NCI-H82 treated with DMSO at 0.1 percent for 48 hours (cell line): ENCODE measurements at regions not wholly inside any gene's neighbourhood (a gene's known extent, or its start where the extent isn't known, plus 50 kb on each side); places are given as distances from the start of the nearest gene placed in this dataset.

Experiments used
- DNase-seq: peaks from one replicate; lab custom pipeline; 2025; ENCODE audit not compliant: unreplicated experiment; lab: John Stamatoyannopoulos, UW

- no peak for DNase-seq
Measured at GRCh38 chr17:6938637-6939036, 57.2 kb upstream of the ALOX12 start.

GRCh38 chr17:6940186-6940649, 55.6 kb upstream of the ALOX12 start:
- no peak for DNase-seq

DNA sequence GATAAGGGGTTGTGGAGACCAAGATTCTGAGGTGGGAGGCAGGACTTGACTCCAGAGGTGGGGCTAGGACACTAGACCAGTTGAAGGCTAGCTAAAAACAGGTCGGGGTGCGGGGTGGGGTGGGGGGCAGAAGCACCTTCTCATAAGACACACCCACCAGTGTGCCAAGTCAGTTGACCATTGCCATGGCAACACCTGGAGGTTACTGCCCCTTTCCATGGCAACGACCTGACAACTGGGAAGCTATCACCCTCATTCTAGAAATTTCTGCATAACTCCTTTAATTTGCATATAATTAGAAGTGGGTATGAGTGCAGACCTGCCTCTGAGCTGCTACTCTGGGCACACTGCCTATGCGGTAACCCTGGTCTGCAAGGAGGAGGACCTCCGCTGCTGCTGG, 53.9 kb upstream of the ALOX12 start:
- DNase-seq = no peak

GRCh38 chr17:6943406-6943805, 52.4 kb upstream of the ALOX12 start:
- DNase-seq = no peak
